Stimulated activated naive B cell treated with anti-CD40 and anti-IgM and Interleukin-4, amounts not matched to agents 10 μg/mL and 1 μg/mL and 100 μg/mL, for 72 hours (primary cell): ENCODE measurements at regions not wholly inside any gene's neighbourhood (a gene's known extent, or its start where the extent isn't known, plus 50 kb on each side); places are given as distances from the start of the nearest gene placed in this dataset.

Experiments
- ATAC-seq, 2 donors: fragments of 150-1000 bp; cut with Tn5 transposase; replicated peaks; 2 replicates each; pipeline ENCODE4 v1.10.0; 2021; ENCODE audit warnings: moderate library complexity in 1 of 2
- DNase-seq: peaks from one replicate; pipeline ENCODE4 v3.0.0; 2021
- H3K27ac Mint-ChIP-seq: one replicate; pipeline ENCODE4 v1.8.0; 2022; ENCODE audit warnings: mild to moderate bottlenecking, mixed read lengths
- H3K27me3 Mint-ChIP-seq, 2 donors: one replicate each; pipeline ENCODE4 v1.8.0; 2022; ENCODE audit warnings: mixed read lengths in 2 of 2
- H3K36me3 Mint-ChIP-seq, 2 donors: one replicate each; pipeline ENCODE4 v1.8.0; 2022; ENCODE audit warnings: mixed read lengths in 2 of 2, mild to moderate bottlenecking in 1 of 2
- H3K4me1 Mint-ChIP-seq, 2 donors: one replicate each; pipeline ENCODE4 v1.8.0; 2022; ENCODE audit warnings: mixed read lengths in 2 of 2, mild to moderate bottlenecking in 1 of 2
- H3K4me3 Mint-ChIP-seq, 2 donors: one replicate each; pipeline ENCODE4 v1.8.0; 2022; ENCODE audit warnings: mild to moderate bottlenecking in 2 of 2, mixed read lengths in 2 of 2, moderate library complexity in 1 of 2
- H3K9me3 Mint-ChIP-seq, 2 donors: one replicate each; pipeline ENCODE4 v1.8.0; 2022; ENCODE audit warnings: mixed read lengths in 2 of 2, mild to moderate bottlenecking in 1 of 2

- ATAC-seq (no peak), DNase-seq (no peak)
- H3K4me1 Mint-ChIP-seq, result peaks cover 0 to 2% of the 10 kb centered on the region in 2 donors
- no peaks in the 10 kb centered on the region for H3K9me3 Mint-ChIP-seq
- no peak overlapping the region for H3K27ac Mint-ChIP-seq
- no peak overlapping the region for H3K4me3 Mint-ChIP-seq
- peaks cover 0 to 6% of the 10 kb centered on the region in 2 donors for H3K27me3 Mint-ChIP-seq
- no peaks in the 10 kb centered on the region for H3K36me3 Mint-ChIP-seq
Measured at GRCh38 chr10:131017566-131018285, 293.8 kb downstream of the TCERG1L start.

- no peaks in the 10 kb centered on the region for H3K9me3 Mint-ChIP-seq
- no peak overlapping the region for H3K27ac Mint-ChIP-seq
- H3K4me3 Mint-ChIP-seq, result no peak overlapping the region
- H3K36me3 Mint-ChIP-seq, result no peaks in the 10 kb centered on the region
- peaks cover 0 to 9% of the 10 kb centered on the region in 2 donors for H3K27me3 Mint-ChIP-seq
- peaks cover 0 to 2% of the 10 kb centered on the region in 2 donors for H3K4me1 Mint-ChIP-seq
- DNase-seq (no peak), ATAC-seq (no peak)
Measured at GRCh38 chr10:131018886-131019500, 292.5 kb downstream of the TCERG1L start.

- Mint-ChIP-seq H3K9me3 (no peaks in the 10 kb centered on the region), H3K4me1 (peaks cover 0 to 2% of the 10 kb centered on the region in 2 donors), H3K4me3 (no peak overlapping the region), H3K27ac (no peak overlapping the region), H3K27me3 (peaks cover 0 to 9% of the 10 kb centered on the region in 2 donors), H3K36me3 (no peaks in the 10 kb centered on the region)
- no peak for DNase-seq
- no peak for ATAC-seq
Measured at GRCh38 chr10:131019696-131020095, 291.8 kb downstream of the TCERG1L start.

GRCh38 chr10:131020775-131021174 lies 290.7 kb downstream of the TCERG1L start:
- H3K27me3 Mint-ChIP-seq, result peaks cover 0 to 9% of the 10 kb centered on the region in 2 donors
- no peaks in the 10 kb centered on the region for H3K36me3 Mint-ChIP-seq
- no peak overlapping the region for H3K4me3 Mint-ChIP-seq
- DNase-seq (no peak), ATAC-seq (no peak)
- H3K4me1 Mint-ChIP-seq, result peaks cover 0 to 2% of the 10 kb centered on the region in 2 donors
- no peaks in the 10 kb centered on the region for H3K9me3 Mint-ChIP-seq
- H3K27ac Mint-ChIP-seq, result no peak overlapping the region

DNA sequence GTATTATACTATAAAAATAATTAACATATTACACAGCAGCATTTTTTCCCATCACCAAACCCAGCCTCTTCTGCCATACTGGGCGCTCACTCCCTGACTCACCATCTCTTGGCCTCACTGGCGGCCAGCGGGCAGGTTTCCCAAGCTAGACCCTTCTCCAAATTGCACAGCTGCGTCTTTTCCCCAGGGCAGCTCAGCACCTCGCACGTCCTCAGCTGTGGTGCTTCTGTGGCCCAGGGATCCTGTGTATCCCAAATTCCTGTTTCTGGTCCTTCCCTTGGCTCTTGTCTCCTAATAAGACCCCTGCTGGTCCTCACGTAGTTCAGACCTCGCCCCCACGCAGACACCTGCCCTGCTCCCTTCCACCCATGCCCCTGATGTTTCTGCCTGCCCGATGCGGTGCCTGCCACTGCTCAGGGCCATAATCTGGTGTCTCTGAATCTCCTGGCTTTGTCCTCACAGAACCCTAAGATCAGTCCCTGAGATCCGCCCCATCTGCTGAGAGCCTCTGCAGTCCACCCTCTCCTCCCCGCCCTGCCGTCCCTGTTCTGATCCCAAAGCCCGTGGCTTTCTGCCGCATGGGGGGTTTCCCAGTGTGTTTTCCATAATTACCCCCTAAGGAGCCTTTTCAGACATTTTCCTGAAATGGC lies 290.1 kb downstream of the TCERG1L start:
- Mint-ChIP-seq H3K27ac (no peak overlapping the region), H3K4me3 (no peak overlapping the region), H3K36me3 (no peaks in the 10 kb centered on the region), H3K4me1 (peaks cover 0 to 2% of the 10 kb centered on the region in 2 donors), H3K27me3 (peaks cover 0 to 9% of the 10 kb centered on the region in 2 donors), H3K9me3 (no peaks in the 10 kb centered on the region)
- DNase-seq (no peak), ATAC-seq (no peak)

GRCh38 chr10:131021969-131022368 lies 289.6 kb downstream of the TCERG1L start:
- DNase-seq (no peak), ATAC-seq (no peak)
- Mint-ChIP-seq H3K4me1 (peaks cover 0 to 2% of the 10 kb centered on the region in 2 donors), H3K36me3 (no peaks in the 10 kb centered on the region), H3K27ac (no peak overlapping the region), H3K4me3 (no peak overlapping the region), H3K9me3 (no peaks in the 10 kb centered on the region), H3K27me3 (peaks cover 0 to 9% of the 10 kb centered on the region in 2 donors)

DNA sequence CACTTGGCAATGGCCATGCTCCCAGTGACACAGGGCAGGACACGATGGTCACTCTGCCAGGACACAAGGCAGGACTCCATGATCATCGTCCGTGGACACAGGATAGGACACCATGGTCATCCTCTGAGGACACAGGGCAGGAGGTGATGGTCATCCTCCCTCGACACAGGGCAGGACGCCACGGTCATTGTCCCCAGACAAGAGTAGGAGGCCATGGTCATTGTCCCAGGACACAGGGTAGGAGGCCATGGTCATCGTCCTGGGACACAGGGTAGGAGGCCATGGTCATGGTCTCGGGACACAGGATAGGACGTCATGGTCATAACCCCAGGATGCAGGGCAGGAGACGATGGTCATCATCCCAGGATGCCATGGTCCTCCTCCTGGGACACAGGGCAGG lies 289.2 kb downstream of the TCERG1L start:
- Mint-ChIP-seq H3K27ac (no peak overlapping the region), H3K9me3 (no peaks in the 10 kb centered on the region), H3K27me3 (peaks cover 0 to 9% of the 10 kb centered on the region in 2 donors), H3K4me1 (peaks cover 0 to 2% of the 10 kb centered on the region in 2 donors), H3K4me3 (no peak overlapping the region), H3K36me3 (no peaks in the 10 kb centered on the region)
- DNase-seq, result no peak
- no peak for ATAC-seq

- no peaks in the 10 kb centered on the region for H3K9me3 Mint-ChIP-seq
- no peaks in the 10 kb centered on the region for H3K36me3 Mint-ChIP-seq
- peaks cover 0 to 2% of the 10 kb centered on the region in 2 donors for H3K4me1 Mint-ChIP-seq
- H3K27ac Mint-ChIP-seq, result no peak overlapping the region
- no peak for DNase-seq
- no peak for ATAC-seq
- H3K4me3 Mint-ChIP-seq, result no peak overlapping the region
- H3K27me3 Mint-ChIP-seq, result peaks cover 0 to 9% of the 10 kb centered on the region in 2 donors
Measured at GRCh38 chr10:131022981-131023380, 288.5 kb downstream of the TCERG1L start.

GRCh38 chr10:131024259-131025131 lies 287.0 kb downstream of the TCERG1L start:
- peaks cover 0 to 9% of the 10 kb centered on the region in 2 donors for H3K27me3 Mint-ChIP-seq
- H3K4me3 Mint-ChIP-seq, result no peak overlapping the region
- no peaks in the 10 kb centered on the region for H3K4me1 Mint-ChIP-seq
- no peak for DNase-seq
- no peak for ATAC-seq
- no peak overlapping the region for H3K27ac Mint-ChIP-seq
- H3K9me3 Mint-ChIP-seq, result no peaks in the 10 kb centered on the region
- no peaks in the 10 kb centered on the region for H3K36me3 Mint-ChIP-seq

DNA sequence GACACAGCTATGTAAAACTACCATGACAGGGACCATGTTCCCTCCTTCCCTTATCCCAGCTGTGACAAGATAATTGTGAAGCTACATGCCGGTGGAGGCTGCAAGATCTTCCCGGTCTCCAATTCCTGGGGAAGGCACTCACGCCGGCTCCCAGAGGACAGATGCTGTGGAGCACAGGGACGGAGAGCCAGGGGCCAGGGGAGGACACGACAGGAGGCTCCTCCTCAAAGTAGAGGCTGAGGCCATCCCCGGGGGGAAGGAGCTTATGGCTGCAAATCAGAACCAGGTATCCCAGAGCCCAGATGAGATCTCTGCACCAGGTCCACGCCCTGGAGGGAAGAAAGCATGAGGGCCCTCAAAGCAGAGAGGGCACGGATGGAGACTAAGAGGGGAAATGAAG lies 286.2 kb downstream of the TCERG1L start:
- DNase-seq (no peak), ATAC-seq (no peak)
- H3K36me3 Mint-ChIP-seq, result no peaks in the 10 kb centered on the region
- H3K27ac Mint-ChIP-seq, result no peak overlapping the region
- H3K4me3 Mint-ChIP-seq, result no peak overlapping the region
- H3K27me3 Mint-ChIP-seq, result peaks cover 0 to 9% of the 10 kb centered on the region in 2 donors
- H3K9me3 Mint-ChIP-seq, result no peaks in the 10 kb centered on the region
- no peaks in the 10 kb centered on the region for H3K4me1 Mint-ChIP-seq

DNA sequence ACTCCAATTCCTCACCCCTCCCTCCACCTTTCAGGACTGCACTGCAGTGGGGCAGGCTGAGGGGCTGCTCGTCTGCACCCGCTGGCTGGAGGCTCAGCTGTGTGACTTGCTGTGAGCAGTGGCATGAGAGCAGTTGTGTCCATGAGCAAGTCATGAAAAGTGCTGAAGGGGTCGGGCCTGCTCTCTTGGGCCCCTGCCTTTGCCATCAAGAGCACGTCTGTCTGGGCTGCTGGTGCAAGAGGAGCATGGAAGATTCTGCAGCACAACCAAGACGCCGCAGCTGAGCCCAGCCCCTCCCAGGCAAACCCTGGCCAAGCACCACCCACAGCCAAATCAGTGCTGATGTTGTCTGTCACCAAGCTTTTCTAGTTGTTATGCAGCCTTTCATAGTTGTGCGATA lies 284.3 kb downstream of the TCERG1L start:
- no peaks in the 10 kb centered on the region for H3K9me3 Mint-ChIP-seq
- no peak overlapping the region for H3K27ac Mint-ChIP-seq
- H3K27me3 Mint-ChIP-seq, result peaks cover 0 to 7% of the 10 kb centered on the region in 2 donors
- no peaks in the 10 kb centered on the region for H3K4me1 Mint-ChIP-seq
- ATAC-seq (no peak), DNase-seq (no peak)
- no peak overlapping the region for H3K4me3 Mint-ChIP-seq
- H3K36me3 Mint-ChIP-seq, result no peaks in the 10 kb centered on the region

DNA sequence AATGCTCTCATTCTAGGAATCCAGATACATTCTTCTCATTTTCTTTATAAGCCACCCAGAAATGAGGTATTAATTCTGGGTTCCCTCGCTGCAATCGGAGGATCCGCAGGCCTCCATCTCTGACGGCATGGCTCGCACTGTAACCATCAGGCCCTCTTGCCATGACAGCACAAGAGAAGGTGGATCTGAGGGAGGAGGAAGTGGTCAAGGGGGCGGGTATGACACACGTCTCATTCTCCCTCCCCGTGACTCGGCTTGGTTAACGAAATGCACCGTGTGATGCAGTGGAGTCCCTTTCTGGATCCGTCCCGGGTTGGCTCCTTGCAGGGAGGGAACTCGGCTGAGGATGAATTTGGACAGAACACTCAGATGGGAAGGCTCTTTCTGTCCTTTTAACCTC lies 280.2 kb downstream of the TCERG1L start:
- no peak overlapping the region for H3K4me3 Mint-ChIP-seq
- no peaks in the 10 kb centered on the region for H3K36me3 Mint-ChIP-seq
- H3K4me1 Mint-ChIP-seq, result no peaks in the 10 kb centered on the region
- no peak for ATAC-seq
- DNase-seq, result no peak
- H3K9me3 Mint-ChIP-seq, result no peaks in the 10 kb centered on the region
- no peaks in the 10 kb centered on the region for H3K27me3 Mint-ChIP-seq
- H3K27ac Mint-ChIP-seq, result no peak overlapping the region

DNA sequence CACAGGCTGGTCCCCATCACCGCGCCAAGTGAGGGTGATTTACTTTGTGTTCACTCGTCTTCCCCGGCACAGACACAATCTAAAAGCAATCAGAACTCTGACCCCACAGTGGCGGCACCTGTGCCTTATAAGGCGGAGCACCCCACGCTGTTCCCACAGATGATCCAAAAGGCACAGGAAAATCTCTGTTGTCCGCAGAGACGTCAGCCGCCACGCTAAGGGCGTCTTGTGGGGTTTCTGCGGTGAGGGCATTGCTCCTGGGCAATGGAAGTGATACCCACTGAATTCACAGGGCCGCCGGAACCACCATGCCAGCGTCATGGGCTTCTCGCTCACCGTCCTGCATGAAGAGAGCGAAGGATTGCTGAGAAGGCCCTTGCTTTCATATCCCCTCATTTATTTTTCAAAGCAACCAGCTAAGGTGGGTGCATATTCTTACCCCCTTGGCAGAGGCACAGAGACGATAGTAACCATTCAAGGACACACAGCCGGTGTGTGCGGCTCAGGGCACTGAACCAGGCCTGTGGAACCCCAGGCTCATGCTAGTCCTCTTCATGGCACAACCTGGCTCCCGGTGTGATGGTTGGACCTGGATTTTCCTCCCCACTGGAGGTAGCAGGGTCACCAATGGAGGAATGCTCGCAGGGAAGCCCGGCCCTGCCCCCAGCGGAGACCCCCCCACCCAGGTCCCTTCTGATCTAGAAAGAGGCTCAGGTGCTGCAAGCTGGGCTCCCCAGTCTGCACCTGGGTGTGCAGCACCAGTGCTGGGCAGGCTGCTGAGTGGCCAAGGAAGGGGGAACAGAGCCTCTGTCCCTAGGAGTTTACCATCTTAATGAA lies 279.0 kb downstream of the TCERG1L start:
- Mint-ChIP-seq H3K36me3 (no peaks in the 10 kb centered on the region), H3K4me3 (no peak overlapping the region), H3K27ac (peak overlapping the region; percentile 11), H3K4me1 (no peaks in the 10 kb centered on the region), H3K9me3 (no peaks in the 10 kb centered on the region), H3K27me3 (no peaks in the 10 kb centered on the region)
- DNase-seq (no peak), ATAC-seq (no peak)
